Choroid plexus epithelial cell (primary cell): ENCODE measurements at regions not wholly inside any gene's neighbourhood (a gene's known extent, or its start where the extent isn't known, plus 50 kb on each side); places are given as distances from the start of the nearest gene placed in this dataset.
"Not testable (repeated sequence)": the region's sequence is repeated elsewhere in the genome, so short reads cannot be mapped to it uniquely, and the experiment has no call there.

Source experiments
- DNase-seq: peaks from one replicate; pipeline ENCODE4 v3.0.0-alpha.2; 2010; ENCODE audit warnings: low read depth
- H3K4me3 ChIP-seq: 2 replicates; pipeline ENCODE4 v1.5.1; 2011; ENCODE audit warnings: low read depth, mild to moderate bottlenecking, control low read depth, low read length, moderate library complexity
- TF ChIP-seq, protein P1 (sequence below): conservative IDR thresholded peaks from 2 replicates; pipeline ENCODE4 v1.5.1; 2011; ENCODE audit warnings: low read depth, mild to moderate bottlenecking, control low read depth, inconsistent platforms, low read length, moderate library complexity

DNA sequence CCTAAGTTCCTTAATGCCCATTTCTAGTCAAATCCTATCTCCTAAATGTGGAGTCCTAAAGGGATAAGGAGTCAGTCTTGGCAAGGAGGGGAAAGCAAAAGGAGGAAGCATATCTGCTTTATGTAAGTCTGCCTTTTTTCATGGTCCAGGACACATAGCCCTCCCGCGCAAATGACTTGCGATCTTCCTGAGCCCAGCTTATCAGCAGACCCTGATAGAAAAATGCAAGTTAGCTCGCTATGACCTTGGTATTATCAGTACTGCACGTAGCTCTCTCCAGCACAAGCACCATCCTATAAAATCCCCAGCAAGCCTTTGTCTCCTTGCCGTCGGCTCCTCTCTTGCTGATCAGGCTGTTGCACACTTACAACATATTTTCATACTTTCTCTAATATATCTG is 281.4 kb upstream of the KCNH7 start:
- no peak overlapping the region for H3K4me3 ChIP-seq
- no peak for DNase-seq
- TF ChIP-seq, protein P1, sequence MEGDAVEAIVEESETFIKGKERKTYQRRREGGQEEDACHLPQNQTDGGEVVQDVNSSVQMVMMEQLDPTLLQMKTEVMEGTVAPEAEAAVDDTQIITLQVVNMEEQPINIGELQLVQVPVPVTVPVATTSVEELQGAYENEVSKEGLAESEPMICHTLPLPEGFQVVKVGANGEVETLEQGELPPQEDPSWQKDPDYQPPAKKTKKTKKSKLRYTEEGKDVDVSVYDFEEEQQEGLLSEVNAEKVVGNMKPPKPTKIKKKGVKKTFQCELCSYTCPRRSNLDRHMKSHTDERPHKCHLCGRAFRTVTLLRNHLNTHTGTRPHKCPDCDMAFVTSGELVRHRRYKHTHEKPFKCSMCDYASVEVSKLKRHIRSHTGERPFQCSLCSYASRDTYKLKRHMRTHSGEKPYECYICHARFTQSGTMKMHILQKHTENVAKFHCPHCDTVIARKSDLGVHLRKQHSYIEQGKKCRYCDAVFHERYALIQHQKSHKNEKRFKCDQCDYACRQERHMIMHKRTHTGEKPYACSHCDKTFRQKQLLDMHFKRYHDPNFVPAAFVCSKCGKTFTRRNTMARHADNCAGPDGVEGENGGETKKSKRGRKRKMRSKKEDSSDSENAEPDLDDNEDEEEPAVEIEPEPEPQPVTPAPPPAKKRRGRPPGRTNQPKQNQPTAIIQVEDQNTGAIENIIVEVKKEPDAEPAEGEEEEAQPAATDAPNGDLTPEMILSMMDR: no peak

DNA sequence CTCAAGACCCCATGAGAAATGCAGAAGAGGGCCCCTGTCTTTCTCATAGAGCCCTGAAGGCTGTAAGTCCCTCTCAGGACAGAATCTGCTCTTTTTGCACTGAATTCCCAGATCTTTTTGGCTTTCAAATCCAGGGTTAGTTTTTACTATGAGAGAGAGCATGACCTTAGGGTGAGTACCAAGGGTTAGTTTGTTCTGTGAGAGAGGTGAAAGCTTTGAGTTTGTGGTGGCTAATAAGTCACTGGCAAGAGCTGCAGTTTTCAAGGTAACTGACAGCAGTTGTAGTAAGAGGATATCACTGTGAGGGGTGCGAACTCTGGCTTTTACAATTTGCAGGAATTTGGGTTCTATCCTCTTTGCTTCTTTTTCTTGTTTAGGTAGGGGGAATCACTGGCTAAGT is 248.4 kb upstream of the KCNH7 start:
- no peak for DNase-seq
- H3K4me3 ChIP-seq: no peak overlapping the region
- TF ChIP-seq, protein P1: no peak

DNA sequence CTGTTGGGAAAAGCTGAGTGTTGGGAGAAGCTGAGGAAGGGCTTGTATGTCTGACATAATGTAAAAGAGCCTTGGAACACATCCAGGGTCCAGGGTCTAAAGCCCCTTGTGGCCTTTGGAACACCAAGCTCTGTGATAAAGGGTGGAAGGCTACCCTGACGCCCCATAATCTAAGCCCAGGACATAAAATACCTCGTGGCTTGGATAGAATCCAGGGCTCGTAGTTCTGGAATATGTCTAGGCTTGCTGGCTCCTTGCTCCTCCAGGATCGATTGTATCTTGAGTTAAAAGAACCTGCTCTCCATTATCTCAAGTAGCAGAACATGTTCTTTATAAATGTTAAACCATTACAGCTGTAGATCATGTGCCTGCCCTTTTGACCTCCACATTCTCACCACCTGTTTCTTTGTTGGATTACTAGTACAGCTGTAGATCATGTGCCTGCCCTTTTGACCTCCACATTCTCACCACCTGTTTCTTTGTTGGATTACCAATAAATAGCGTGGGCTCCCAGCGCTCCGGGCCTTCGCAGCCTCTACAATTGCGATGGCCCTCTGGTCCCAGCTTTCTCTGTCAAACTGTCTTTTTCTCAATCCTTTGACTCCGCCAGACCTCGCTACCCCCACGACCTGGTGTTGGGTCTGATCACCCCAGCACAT is 246.9 kb upstream of the KCNH7 start:
- not testable (repeated sequence) for H3K4me3 ChIP-seq, DNase-seq

GRCh38 chr2:163081754-163082153 is 243.2 kb upstream of the KCNH7 start:
- no peak for DNase-seq
- H3K4me3 ChIP-seq: no peak overlapping the region
- TF ChIP-seq, protein P1: no peak

DNA sequence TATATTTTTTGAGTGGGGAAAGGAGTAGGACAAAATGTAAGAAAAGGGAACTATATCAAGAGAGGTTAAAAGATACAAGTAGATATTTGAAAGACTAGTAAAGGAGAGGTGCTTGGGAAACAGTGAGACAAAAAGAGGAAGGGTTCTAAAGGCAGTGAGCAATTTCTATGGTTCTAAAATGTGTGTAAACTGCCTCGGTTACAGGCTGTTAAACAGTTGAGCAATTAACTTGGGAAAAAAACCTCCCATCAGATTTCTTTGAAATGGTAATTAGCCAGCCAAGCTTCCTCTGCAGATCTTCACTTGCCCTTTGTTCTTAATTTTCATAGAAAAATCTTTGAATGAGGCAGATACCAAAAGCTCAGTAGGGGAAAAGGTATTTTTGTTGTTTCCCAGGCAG is 238.7 kb upstream of the KCNH7 start:
- no peak overlapping the region for H3K4me3 ChIP-seq
- no peak for DNase-seq
- TF ChIP-seq, protein P1: no peak

GRCh38 chr2:163066085-163066484 is 227.5 kb upstream of the KCNH7 start:
- TF ChIP-seq, protein P1: no peak
- no peak overlapping the region for H3K4me3 ChIP-seq
- no peak for DNase-seq

GRCh38 chr2:163062524-163062923 is 224.0 kb upstream of the KCNH7 start:
- TF ChIP-seq, protein P1: no peak
- DNase-seq: no peak

More at GRCh38 chr2:163062524-163062923, 224.0 kb upstream of the KCNH7 start:
- no peak overlapping the region for H3K4me3 ChIP-seq
